Glutamatergic neuron (in vitro differentiated cells): ENCODE measurements at regions not wholly inside any gene's neighbourhood (a gene's known extent, or its start where the extent isn't known, plus 50 kb on each side); places are given as distances from the start of the nearest gene placed in this dataset.

Experiments used
- DNase-seq: peaks from one replicate; pipeline ENCODE4 v3.0.0; 2022
- H3K27ac Mint-ChIP-seq: one replicate; pipeline ENCODE4 v1.8.0; 2020; ENCODE audit warnings: mild to moderate bottlenecking, mixed read lengths, inconsistent platforms; ENCODE audit not compliant: unreplicated experiment
- H3K27me3 Mint-ChIP-seq: one replicate; pipeline ENCODE4 v1.8.0; 2020; ENCODE audit warnings: mild to moderate bottlenecking, moderate library complexity, mixed read lengths, inconsistent platforms; ENCODE audit not compliant: unreplicated experiment
- H3K36me3 Mint-ChIP-seq: one replicate; pipeline ENCODE4 v1.8.0; 2020; ENCODE audit warnings: mild to moderate bottlenecking, mixed read lengths, inconsistent platforms; ENCODE audit not compliant: unreplicated experiment
- H3K4me1 Mint-ChIP-seq: one replicate; pipeline ENCODE4 v1.8.0; 2020; ENCODE audit warnings: mild to moderate bottlenecking, low read depth, mixed read lengths, inconsistent platforms; ENCODE audit not compliant: unreplicated experiment
- H3K4me3 Mint-ChIP-seq: one replicate; pipeline ENCODE4 v1.8.0; 2020; ENCODE audit warnings: mild to moderate bottlenecking, mixed read lengths, inconsistent platforms; ENCODE audit not compliant: unreplicated experiment
- H3K9me3 Mint-ChIP-seq: one replicate; pipeline ENCODE4 v1.8.0; 2020; ENCODE audit warnings: mild to moderate bottlenecking, moderate library complexity, mixed read lengths, inconsistent platforms; ENCODE audit not compliant: unreplicated experiment
- CTCF ChIP-seq: fragments of 200-600 bp; sonication (generic); IDR thresholded peaks from one replicate; pipeline ENCODE4 v1.5.0; 2021; ENCODE audit not compliant: partially characterized antibody, unreplicated experiment

DNA sequence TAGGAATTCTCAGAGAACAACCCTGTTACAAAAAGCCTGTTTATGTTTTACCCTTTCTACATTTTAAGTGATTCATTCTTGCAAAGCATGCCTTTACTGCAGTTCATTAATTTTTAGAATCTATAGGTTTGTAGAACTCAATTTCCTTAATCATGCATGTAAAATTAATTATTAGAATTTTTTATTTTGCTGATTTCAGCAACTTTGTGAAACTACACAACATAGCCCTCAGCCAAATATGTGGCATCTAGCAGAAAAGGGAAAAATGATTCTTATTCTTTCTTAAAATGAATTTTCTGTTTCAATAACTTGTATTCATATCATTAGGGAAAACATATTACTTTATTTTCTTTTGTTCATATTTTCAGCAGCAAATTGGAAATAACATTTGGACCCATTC is 392.9 kb upstream of the PFKP start:
- DNase-seq = no peak
- Mint-ChIP-seq H3K36me3 (no peaks in the 10 kb centered on the region), H3K27ac (no peak overlapping the region), H3K4me1 (peaks cover 19% of the 10 kb centered on the region), H3K27me3 (peaks cover 4% of the 10 kb centered on the region), H3K4me3 (no peak overlapping the region), H3K9me3 (peaks cover 1% of the 10 kb centered on the region)
- TF ChIP-seq CTCF = no peak

GRCh38 chr10:2670864-2671263 is 396.5 kb upstream of the PFKP start:
- Mint-ChIP-seq H3K4me1 (peaks cover 13% of the 10 kb centered on the region), H3K9me3 (peaks cover 1% of the 10 kb centered on the region), H3K4me3 (no peak overlapping the region), H3K27ac (peak overlapping the region; percentile 68), H3K36me3 (no peaks in the 10 kb centered on the region), H3K27me3 (peaks cover 4% of the 10 kb centered on the region)
- no peak for DNase-seq
- TF ChIP-seq CTCF = no peak

- DNase-seq = no peak
- H3K27me3 Mint-ChIP-seq = peaks cover 2% of the 10 kb centered on the region
- H3K4me1 Mint-ChIP-seq = peaks cover 6% of the 10 kb centered on the region
- H3K4me3 Mint-ChIP-seq = no peak overlapping the region
- H3K27ac Mint-ChIP-seq = no peak overlapping the region
- H3K9me3 Mint-ChIP-seq = peaks cover under 1% of the 10 kb centered on the region
- TF ChIP-seq CTCF = no peak
- peaks cover 5% of the 10 kb centered on the region for H3K36me3 Mint-ChIP-seq
Measured at GRCh38 chr10:2665772-2666171, 401.6 kb upstream of the PFKP start.

GRCh38 chr10:2660276-2660675 is 407.1 kb upstream of the PFKP start:
- Mint-ChIP-seq H3K36me3 (peaks cover 3% of the 10 kb centered on the region), H3K27me3 (no peaks in the 10 kb centered on the region), H3K4me1 (peaks cover 11% of the 10 kb centered on the region), H3K4me3 (no peak overlapping the region), H3K27ac (peak overlapping the region; percentile 23), H3K9me3 (no peaks in the 10 kb centered on the region)
- TF ChIP-seq CTCF = no peak
- DNase-seq = no peak

- Mint-ChIP-seq H3K27me3 (no peaks in the 10 kb centered on the region), H3K4me3 (no peak overlapping the region), H3K4me1 (peaks cover 11% of the 10 kb centered on the region), H3K27ac (no peak overlapping the region), H3K36me3 (no peaks in the 10 kb centered on the region), H3K9me3 (no peaks in the 10 kb centered on the region)
- no peak for TF ChIP-seq CTCF
- DNase-seq = no peak
Measured at GRCh38 chr10:2659660-2660209, 407.6 kb upstream of the PFKP start.
